HUDEP-2 (cell line): ENCODE measurements at regions not wholly inside any gene's neighbourhood (a gene's known extent, or its start where the extent isn't known, plus 50 kb on each side); places are given as distances from the start of the nearest gene placed in this dataset.

Source experiments
- DNase-seq, 76 experiments: peaks; one replicate each; lab custom pipeline; 2025; ENCODE audit not compliant: unreplicated experiment in 76 of 76; lab: John Stamatoyannopoulos, UW

DNA sequence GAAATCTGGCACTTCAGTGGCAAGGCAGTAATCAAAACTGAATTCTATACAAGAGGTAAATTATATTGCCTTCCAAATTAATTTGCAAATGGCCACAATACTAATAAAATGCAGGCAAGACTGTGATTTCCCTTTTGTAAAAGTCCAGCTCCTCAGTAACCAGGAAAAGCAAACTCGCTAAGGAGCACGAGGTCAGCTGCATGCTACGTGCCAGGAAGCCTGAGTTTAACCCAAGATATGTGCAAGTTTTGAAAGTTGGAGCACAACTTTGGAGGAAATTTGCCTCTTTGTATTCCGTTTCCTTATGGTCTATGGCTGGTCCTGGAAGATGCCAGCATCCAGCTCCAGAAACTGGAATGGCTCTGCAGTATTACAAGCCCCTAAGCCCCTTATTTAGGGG is 226.8 kb upstream of the DYNLRB2 start:
- no peak for DNase-seq

DNA sequence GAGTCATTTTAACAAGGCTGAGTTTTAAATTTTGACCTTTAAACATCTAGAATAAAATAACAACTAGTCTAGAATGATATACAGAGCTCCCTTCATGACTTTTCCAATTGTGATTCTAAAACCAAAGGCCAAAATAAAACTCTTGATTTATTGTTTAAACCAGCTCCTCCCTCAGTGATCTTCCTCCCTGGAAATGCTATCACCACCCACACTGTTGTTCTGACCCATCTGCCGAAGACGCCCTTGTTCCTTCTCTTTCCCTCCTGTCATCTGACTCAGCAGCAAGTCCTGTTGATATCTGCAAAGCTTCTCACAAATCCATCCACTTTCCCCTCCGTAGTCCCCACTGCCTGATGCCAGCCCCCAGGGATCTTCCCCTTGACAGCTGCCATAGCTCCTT is 231.6 kb upstream of the DYNLRB2 start:
- no peak for DNase-seq

DNA sequence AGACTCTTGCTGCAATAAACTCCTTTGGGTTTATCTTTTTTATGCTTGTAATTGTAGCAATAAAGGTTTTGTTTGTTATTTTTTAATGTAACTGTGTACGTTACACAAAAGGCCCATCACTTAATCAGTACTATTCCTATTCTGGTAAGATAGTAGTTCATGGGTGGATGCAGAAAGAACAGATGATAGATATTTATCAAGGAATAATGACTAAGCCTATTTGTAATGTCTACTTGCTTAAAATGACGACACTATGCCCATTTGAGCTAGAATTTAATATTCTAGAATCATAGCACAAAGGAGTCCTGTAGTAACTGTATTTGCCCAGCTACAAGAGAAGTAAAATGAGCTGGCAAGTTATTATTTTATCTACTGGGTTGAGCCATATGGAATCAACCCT is 235.4 kb upstream of the DYNLRB2 start:
- no peak for DNase-seq

DNA sequence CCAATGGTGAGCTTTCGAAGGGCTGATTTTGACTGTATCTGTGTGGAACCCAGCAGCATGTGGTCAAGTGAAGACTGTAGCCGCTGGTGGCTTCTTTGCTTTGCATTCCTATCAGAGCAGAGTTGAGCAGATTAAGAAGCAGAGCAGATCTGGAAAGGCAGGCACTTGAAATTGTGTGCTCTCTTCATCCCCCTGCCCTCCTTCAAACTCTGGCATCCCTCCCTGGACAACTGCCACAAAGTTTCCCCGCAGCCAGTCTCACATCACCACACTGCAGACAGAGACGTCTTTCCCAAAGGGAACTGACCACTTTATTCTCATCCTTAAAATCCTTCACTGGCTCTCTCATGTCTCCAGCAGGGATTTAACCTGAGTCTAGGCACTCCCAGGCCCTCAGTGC is 237.1 kb upstream of the DYNLRB2 start:
- DNase-seq, result no peak

DNA sequence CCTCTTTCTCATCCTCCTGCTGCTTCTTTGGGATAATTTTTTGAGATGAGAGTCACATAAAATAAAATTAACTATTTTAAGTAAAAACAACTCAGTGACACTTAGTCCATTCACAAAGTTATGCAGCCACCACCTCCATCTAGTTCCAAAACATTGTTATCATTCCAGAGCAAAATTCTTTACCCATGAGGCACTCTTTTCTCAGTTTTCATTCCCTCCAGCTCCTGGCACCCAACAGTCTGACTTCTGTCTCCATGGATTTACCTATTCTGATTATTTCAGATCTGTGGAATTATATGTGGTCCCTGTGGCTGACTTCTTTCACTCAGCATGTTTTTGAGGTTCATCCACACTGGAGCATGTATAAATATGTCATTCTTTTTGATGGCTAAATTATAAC is 239.9 kb upstream of the DYNLRB2 start:
- DNase-seq, result no peak

DNA sequence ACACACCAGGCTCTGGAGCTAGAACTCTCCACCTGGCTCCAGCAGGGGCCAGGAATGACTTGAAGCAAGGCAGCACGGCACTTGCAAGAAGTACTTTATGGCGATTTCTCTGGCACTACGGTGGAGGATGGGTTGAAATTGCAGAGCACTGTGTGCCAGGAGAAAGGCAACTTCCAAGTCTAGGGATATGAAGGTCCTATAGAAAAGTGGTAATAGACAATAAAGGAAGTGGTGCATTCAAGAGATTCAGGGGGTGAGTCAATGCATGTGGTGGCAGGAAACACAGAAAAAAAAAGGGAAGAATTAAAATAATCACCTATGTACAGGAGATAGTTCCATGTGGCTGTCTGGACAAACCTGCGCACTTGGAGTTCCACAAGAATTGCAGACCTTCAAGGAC is 240.3 kb upstream of the DYNLRB2 start:
- DNase-seq, result no peak

DNA sequence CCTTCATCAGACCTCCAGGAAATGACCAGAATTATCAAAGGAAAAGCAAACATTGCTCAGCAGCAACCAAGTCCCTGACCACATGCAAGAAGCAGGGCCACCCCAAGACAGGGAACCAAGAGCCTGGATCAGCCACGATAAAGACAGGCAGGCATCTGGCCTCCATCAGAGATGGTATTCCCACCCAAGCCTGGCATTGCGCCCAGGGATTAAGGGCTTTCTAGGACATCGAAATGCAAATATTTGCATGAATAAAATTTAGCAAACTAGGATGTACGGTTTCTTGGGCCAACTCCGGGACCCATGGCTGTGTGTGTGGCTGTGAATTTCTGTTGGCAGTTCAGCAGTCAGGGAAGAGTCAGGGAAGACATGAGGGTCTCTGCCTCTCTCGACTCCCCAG is 241.4 kb upstream of the DYNLRB2 start:
- no peak for DNase-seq

DNA sequence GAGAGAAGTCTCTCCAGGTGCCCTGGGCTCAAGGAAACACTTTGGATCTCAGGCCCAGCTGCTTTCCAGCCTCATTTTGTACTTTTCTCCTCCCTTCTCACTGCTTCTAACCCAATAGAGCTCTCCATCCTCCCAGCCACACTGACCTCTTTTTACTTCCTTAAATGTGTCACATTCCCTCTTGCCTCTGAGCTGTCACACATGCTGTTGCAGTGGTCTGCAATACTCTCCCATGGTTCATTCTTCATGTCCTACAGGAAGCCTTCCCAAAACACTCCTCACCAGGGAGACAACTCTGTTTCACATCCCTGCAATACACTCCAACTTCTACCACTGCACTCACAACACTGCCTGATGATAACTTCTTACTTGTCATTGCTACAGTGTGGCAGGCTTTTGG is 242.1 kb upstream of the DYNLRB2 start:
- no peak for DNase-seq

DNA sequence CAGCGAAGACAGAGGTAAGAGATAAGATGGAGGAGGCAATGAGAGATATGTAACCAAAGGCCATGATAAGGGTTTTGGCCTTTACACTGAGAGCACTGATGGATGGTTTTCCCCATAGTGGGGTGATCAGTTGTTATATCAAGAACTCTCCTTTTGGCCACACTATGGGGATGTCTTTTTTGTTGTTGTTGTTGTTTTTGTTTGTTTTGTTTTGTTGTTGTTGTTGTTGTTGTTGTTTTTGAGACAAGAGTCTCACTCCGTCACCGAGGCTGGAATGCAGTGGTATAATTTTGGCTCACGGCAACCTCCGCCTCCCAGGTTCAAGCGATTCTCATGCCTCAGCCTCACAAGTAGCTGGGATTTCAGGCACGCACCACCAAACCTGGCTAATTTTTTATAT is 244.8 kb upstream of the DYNLRB2 start:
- no peak for DNase-seq

DNA sequence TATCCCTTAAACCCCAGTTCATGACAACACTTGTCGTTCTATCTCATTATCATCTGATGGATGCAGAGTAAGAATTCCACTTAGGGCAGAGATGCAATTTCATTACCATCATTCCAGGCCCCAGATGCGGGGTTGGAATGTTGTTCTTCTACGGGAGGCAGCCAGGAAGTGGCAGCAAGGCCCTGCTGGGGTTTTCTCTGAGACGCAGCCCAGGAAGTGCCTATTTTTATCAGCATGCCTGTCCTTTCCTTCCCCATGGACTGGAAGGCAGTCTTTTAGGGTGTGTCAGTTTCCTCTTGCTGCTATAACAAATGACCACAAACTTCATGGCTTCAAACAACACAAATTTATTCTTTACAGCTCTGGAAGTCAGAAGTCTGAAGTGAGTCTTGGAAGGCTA is 246.6 kb upstream of the DYNLRB2 start:
- no peak for DNase-seq

DNA sequence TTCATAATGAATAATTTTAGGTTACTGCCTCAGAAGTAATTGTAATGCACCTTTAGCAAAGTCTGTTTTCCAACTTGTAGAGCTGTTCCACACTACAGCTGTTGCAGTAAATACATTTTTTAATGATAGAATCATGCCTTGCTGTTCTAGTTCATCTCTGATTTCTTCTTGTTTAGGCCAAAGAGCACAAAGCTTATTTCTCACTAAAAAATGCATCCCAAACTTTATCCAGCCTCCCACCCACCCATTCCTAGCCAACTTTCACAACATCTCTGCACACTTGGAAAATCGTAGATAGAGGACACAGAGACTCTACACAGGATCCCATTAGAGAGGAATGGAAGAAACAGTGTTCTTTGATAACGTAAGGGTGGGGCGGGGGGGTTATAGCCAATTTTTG is 252.2 kb upstream of the DYNLRB2 start:
- no peak for DNase-seq

DNA sequence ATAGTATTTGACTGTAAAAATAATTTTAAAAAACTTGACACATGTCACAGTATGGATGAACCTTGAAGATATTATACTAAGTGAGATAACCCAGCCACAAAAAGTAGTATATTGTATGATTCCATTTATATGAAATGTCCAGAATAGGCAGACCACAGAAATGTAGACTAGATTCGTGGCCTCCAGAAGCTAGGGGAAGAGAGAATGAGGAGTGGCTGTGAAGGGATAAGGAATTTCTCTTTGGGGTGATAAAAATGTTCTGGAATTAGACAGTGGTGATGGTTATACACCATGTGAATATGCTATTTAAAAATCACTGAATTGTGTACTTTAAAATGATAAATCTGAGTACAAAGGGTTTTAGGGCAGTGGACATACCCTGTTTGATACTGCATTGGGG is 253.1 kb upstream of the DYNLRB2 start:
- no peak for DNase-seq

DNA sequence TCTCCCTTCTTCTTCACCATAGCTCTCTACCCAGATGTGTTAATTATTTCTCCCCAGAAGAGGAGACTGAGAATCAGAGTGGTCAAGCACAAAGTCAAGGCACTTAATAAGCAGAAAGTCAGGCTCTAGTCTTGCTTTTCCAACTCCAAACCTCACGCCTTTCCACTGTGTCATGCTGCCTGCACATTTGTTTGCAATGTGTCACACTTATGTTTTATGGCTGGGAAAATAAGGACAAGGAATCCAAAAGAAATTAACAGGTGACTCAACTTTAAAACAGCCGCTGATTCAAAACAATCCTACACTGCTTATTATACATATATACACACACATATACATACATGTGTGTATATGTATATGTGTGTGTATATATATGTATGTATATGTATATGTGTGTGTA is 255.7 kb upstream of the DYNLRB2 start:
- no peak for DNase-seq

DNA sequence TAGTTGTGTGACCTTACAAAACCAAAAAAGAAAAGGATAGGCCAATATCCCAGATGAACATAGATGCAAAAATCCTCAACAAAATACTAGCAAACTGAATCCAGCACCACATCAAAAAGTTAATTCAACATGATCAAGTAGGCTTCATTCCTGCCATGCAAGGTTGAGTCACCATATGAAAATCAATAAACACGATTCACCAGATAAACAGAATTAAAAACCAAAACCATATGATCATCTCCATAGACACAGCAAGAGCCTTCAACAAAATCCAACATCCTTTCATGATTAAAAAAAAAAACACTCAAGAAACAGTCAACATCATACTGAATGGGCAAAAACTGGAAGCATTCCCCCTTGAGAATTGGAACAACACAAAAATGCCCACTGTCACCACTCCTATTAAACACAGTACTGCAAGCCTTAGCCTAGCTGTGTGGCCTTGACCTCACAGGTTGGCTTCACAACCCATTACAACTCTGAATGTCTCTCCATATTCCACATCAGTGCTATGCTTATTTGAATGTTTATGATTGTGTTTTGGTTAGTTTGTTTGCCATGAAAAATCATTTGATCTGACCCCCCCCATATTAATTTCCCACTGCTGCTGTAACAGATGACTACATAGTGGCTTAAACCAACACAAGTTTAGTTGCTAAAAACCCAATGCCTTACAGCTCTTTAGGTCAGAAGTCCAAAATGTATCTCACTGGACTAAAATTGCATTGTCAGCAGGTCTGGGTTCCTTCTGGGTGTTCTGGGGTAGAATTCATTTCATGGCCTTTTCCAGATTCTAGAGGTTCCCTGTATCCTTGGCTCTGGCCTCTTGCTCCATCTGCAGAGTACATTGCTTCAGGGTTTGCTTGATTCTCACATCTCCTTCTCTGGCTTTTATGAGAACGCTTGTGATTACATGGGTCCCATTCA is 257.1 kb upstream of the DYNLRB2 start:
- no peak for DNase-seq

DNA sequence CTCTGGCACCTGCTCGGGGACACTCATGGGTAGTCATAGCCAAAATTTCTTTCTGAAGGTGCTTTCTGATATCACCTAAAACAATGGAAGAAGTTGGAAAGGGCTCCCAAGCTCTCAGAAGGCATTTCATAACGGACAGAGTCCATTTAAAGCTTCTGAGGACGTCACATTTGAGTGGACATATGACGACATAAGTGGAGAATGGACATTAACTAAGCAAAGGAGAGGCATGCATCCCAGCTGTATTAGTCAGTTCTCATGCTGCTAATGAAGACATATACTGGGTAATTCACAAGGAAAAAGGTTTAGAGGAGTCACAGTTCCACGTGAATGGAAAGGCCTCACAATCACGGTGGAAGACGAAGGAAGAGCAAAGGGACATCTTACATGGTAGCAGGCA is 260.2 kb upstream of the DYNLRB2 start:
- DNase-seq, result no peak

DNA sequence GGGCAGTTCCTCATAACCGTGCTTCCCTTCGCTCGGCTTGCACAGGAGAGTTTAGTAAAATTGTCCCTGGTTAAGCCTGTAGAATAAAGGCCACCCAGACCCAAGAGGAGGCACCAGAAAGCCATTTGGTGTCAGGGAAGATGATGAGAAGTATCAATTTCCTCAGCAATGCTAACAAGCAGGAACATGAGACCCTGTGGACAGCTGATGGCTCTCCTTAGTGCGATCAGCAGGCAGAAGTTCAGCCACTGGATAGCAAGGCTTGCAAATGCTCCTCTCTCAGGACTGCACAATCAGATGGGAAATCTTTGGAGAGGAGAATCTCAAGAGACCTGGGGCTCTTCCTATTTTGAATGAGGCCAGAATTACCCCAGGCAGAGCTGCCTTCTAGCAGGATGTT is 261.1 kb upstream of the DYNLRB2 start:
- no peak for DNase-seq

DNA sequence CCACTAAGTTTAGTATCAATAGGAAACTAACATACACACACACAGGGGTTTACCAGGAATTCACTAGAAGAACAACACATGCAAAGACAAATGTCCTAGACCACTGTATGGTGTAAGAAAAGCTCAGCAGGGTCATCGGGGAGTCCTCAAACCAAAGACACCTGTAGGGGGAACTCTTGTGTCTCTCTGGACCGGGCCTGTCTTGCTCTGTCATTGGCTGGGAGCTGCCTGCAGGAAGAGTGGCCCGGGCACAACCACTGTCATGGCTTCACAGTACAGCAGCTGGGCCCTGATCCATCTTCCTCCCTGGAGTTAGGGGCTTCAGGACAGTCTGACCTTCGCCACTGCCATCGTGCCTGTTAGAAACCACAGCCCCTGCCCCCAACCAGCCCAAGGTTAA is 263.6 kb upstream of the DYNLRB2 start:
- peak in 4 of 76 experiments; percentile 1 to 12 (median 4) for DNase-seq

DNA sequence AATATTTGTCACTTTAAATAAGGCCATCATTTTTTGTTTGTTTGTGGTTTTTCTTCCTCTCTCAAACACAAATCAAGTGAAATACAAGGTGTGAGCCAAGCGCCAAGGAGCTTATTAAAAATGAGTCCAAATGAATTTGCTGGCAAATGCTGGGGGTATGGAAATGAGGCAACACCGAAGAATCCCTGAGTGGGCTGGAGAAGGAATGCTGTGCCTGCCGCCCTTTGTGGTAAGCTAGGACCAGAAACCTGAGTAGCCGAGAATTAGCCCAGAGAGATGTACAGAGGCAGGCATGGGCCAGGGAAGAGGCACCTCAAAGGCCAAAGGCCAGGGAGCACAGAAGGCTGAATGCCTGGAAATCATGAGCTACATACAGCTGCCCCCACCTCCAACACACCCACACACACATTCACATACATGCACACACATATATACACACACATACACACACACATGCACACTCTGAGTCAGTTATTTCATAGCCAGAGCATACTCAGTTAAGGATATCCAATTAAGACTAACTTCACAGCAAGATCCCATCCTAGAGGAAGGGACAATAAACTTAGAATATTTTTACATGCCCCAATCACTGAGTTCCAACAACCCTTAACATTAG is 266.1 kb upstream of the DYNLRB2 start:
- DNase-seq, result no peak

DNA sequence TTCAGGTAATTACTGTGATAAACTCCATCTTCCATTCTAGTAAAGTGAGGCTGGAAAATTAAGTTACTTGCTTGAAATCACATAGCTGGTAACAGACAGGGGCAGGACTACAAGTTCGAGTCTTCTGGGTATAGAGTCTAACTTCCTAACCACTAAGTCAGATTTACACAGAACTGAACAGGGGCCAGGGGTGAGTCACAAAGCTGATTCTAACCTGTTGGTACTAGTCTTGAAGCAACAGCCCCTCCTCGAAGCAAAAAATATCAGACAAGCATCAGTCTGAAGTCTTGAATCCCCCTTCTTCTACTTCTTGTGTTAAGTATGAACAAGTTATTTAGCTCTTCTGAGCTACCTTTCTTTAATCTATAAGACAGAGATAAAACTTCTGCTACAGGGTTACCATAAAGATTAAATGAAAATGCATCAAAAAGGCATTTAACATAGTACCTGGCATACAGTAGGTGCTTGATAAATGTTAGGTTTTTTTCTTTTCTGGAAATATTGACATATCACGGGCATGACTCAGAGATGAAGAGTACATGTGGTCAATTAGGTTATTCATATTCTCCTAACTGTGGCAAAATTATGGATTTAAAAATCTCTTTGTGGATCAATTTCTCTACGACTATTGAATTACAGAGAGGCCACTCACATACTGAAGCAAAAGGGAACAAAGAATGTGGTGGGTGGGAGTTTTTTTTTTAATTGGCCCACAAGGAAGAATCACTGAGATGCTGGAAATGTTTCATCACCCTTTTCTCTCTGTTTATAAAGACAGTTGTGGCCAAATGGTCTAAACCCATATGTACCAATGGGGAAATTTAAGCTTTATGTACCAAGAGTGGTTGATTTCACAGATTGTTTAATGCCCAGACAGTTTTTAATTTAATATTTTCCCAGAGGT is 266.9 kb upstream of the DYNLRB2 start:
- DNase-seq, result no peak

DNA sequence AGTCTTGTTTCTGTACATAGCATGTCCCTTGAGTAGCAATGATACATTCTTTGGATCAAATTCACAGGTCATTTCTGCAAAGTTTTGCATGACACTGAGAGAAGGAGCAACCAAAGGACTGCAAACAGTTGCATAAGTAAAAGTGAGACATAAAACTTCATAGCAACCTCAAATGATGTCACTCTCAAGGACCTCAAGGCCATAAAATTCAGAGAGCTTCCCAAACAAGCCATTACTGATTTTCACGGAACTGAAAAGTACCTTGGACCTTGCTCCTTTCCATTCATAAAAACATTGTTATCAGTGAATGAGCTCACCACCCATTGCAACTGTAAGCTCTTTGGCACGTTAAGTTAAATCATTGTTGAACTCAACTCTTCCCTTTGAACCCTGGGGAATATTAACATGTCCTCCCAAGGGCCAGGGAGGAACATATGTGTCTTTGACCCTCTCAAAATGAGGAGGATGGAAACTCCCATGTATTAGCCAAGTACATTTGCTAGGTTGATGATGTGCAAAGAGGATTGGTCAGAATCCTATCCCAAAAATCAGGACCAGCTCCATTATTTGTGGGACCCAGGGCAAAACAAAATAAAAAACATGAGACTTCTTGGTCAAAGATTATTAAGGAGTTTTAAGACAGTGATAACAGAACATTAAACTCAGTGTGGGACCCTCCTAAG is 275.0 kb upstream of the DYNLRB2 start:
- no peak for DNase-seq
